ENCODE measurements at regions not wholly inside any gene's neighbourhood (a gene's known extent, or its start where the extent isn't known, plus 50 kb on each side); places are given as distances from the start of the nearest gene placed in this dataset.

- no peak for TF ChIP-seq CTCF (conservative IDR thresholded peaks at IDR 0.05; ENCODE audit: low read depth in 2 of 2)
- TF ChIP-seq CREB1 (CRISPR knock-in tag; IDR thresholded peaks at IDR 0.05; ENCODE audit: low read depth), result no peak
- TF ChIP-seq EZH2phosphoT487 (IDR thresholded peaks at IDR 0.05; ENCODE audit: unreplicated experiment), result no peak
- TF ChIP-seq, protein P1, sequence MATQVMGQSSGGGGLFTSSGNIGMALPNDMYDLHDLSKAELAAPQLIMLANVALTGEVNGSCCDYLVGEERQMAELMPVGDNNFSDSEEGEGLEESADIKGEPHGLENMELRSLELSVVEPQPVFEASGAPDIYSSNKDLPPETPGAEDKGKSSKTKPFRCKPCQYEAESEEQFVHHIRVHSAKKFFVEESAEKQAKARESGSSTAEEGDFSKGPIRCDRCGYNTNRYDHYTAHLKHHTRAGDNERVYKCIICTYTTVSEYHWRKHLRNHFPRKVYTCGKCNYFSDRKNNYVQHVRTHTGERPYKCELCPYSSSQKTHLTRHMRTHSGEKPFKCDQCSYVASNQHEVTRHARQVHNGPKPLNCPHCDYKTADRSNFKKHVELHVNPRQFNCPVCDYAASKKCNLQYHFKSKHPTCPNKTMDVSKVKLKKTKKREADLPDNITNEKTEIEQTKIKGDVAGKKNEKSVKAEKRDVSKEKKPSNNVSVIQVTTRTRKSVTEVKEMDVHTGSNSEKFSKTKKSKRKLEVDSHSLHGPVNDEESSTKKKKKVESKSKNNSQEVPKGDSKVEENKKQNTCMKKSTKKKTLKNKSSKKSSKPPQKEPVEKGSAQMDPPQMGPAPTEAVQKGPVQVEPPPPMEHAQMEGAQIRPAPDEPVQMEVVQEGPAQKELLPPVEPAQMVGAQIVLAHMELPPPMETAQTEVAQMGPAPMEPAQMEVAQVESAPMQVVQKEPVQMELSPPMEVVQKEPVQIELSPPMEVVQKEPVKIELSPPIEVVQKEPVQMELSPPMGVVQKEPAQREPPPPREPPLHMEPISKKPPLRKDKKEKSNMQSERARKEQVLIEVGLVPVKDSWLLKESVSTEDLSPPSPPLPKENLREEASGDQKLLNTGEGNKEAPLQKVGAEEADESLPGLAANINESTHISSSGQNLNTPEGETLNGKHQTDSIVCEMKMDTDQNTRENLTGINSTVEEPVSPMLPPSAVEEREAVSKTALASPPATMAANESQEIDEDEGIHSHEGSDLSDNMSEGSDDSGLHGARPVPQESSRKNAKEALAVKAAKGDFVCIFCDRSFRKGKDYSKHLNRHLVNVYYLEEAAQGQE (IDR thresholded peaks at IDR 0.05; ENCODE audit: unreplicated experiment), result no peak
Measured at GRCh38 chr5:2586016-2586715, 165.3 kb downstream of the IRX2 start.

All from GM23338 (cell line).